ENCODE measurements at regions not wholly inside any gene's neighbourhood (a gene's known extent, or its start where the extent isn't known, plus 50 kb on each side); places are given as distances from the start of the nearest gene placed in this dataset.
A peak's percentile ranks its signal among the peaks of the same experiment; 100 is the strongest.

DNA sequence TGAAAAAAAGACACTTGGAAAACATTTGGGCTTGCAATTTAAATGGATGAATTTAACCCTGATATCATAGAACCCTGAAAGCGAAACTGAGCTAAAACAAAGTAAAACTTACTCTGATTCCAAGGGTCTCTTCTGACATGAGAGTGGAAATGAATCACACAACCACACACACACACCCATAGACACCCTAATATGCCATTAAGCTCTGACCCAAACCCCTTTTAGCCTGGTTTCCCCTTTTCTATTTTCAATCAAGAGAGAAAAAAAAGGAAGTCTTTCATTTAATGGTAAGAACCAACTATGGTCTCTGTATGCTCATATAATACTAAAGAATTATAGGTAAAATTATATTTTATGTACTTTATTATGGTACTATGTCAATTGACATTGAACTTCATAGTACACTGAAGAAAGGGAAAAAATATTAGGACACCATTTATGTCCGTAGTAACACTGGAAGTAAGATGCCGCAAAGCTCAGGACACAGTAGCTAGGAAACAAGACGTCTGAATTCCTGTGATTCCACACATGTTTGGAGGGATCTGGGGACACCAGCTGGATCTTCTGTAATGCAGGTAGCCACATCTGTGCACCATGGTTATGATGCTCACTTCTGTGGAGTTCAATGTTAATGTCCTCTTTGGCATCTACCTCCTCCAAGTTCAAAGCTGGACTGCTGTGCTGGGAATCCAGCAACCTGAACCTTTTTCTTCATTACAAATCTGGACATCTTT is 95.8 kb downstream of the PCSK1 start:
- no peaks in the 10 kb centered on the region for H3K9me3 ChIP-seq
- TF ChIP-seq, protein P1, sequence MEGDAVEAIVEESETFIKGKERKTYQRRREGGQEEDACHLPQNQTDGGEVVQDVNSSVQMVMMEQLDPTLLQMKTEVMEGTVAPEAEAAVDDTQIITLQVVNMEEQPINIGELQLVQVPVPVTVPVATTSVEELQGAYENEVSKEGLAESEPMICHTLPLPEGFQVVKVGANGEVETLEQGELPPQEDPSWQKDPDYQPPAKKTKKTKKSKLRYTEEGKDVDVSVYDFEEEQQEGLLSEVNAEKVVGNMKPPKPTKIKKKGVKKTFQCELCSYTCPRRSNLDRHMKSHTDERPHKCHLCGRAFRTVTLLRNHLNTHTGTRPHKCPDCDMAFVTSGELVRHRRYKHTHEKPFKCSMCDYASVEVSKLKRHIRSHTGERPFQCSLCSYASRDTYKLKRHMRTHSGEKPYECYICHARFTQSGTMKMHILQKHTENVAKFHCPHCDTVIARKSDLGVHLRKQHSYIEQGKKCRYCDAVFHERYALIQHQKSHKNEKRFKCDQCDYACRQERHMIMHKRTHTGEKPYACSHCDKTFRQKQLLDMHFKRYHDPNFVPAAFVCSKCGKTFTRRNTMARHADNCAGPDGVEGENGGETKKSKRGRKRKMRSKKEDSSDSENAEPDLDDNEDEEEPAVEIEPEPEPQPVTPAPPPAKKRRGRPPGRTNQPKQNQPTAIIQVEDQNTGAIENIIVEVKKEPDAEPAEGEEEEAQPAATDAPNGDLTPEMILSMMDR (IDR thresholded peaks at IDR 0.05), result no peak
- TF ChIP-seq POLR2A (IDR thresholded peaks at IDR 0.05), result no peak
- no peaks in the 10 kb centered on the region for H3K27me3 ChIP-seq
- 72 to 83% methylated on average over 4 of the region's 4 CpGs for WGBS, 2 donors
- H3K4me3 ChIP-seq, result no peak overlapping the region
- peaks cover 57% of the 10 kb centered on the region for H3K4me1 ChIP-seq
- intact Hi-C loops (cut with DNase I; ENCODE audit: low total_unique reads), result no loop called here
- no peak for DNase-seq
- no peaks in the 10 kb centered on the region for H3K36me3 ChIP-seq (ENCODE audit: low read depth, missing control alignments)
- no peak overlapping the region for H3K27ac ChIP-seq

DNA sequence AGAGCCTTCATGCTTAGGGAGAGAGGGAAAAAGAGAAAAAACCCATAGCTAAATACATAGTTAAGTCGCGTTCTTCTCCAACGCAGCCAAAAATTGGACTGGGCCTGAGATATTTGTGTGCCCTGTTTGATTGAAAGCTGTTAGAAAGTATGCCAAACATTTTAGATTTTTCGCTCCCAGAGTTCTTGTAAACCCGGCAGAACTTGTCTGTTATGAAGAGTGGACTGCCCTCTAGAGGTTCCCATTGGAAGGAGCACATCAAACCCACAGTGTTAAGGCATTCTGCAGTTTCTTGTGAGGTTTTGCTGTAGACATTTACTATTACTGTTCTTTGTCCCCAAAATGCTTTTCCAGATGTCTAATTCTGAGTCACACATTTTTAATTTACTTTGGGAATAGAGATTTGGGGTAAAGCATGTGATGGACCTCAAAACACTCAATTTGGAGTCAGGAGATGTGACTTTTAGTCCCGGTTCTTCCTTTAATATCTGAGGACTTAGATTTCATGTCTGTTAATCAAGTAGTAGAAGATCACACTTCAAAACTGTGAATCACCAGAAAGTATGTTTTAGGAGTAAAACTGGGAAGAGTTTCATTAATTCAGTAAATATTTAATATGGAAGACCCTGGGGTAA is 96.6 kb downstream of the PCSK1 start:
- no peaks in the 10 kb centered on the region for H3K9me3 ChIP-seq
- intact Hi-C loops (cut with DNase I; ENCODE audit: low total_unique reads), result no loop called here
- WGBS, 2 donors, result 38 to 39% methylated on average over 6 of the region's 6 CpGs
- no peaks in the 10 kb centered on the region for H3K36me3 ChIP-seq (ENCODE audit: low read depth, missing control alignments)
- no peak for TF ChIP-seq POLR2A (IDR thresholded peaks at IDR 0.05)
- TF ChIP-seq, protein P1 (IDR thresholded peaks at IDR 0.05), result peak; percentile 75 to 82 (median 80)
- no peaks in the 10 kb centered on the region for H3K27me3 ChIP-seq
- no peak overlapping the region for H3K4me3 ChIP-seq
- peak overlapping the region in 1 of 2 donors; percentile 56 for H3K27ac ChIP-seq
- peak; percentile 92 for DNase-seq
- H3K4me1 ChIP-seq, result peaks cover 56% of the 10 kb centered on the region

DNA sequence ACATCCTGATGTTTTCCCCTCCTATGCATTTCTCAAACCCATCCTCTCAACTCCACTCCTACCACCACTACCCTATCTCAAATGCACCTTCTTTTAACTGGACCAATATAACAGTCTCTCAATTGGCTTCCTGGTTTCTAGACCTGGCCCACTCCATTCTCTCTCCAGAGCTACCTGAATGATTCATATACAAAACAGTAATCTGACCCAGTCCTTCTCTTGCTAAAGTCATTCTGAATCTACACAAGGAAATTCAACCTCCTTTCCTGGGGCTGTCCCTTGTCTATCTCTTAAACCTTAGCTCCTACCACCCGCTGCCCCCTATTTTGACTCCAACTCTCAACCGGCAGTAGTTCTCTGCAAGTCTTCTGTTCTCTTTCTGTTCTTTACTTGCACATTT is 97.2 kb downstream of the PCSK1 start:
- Histone ChIP-seq H3K27me3 (no peaks in the 10 kb centered on the region), H3K4me1 (peaks cover 50% of the 10 kb centered on the region), H3K4me3 (no peak overlapping the region), H3K36me3 (ENCODE audit: low read depth, missing control alignments) (no peaks in the 10 kb centered on the region), H3K27ac (peak overlapping the region in 1 of 2 donors; percentile 56), H3K9me3 (no peaks in the 10 kb centered on the region)
- no peak for TF ChIP-seq POLR2A (IDR thresholded peaks at IDR 0.05)
- TF ChIP-seq, protein P1 (IDR thresholded peaks at IDR 0.05), result no peak
- DNase-seq, result no peak
- WGBS, 2 donors, result 93 to 94% methylated on average over 2 of the region's 2 CpGs
- intact Hi-C loops (cut with DNase I; ENCODE audit: low total_unique reads), result no loop called here

DNA sequence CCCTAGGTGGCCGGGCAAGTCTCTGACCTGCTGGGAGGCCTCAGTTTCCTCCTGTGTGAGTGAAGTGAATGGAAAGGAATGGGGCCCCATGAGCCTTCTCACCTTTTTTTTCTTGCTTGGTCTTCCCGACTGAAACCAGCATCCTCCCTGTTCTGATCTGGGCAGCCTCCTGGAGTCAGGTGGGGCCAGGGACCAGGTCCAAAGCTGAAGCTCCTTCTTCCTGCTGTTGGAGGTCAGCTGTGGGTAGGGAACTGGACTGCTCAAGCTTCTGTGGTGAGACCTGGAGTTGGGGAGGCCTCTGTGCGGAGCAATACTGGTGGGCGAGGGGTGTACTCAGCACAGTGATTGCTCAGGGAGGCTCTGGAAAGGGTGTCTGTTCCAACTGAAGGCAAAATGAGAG is 99.7 kb downstream of the PCSK1 start:
- 52 to 57% methylated on average over 4 of the region's 4 CpGs for WGBS, 2 donors
- intact Hi-C loops (cut with DNase I; ENCODE audit: low total_unique reads), result loop anchor here (5.0 kb wide), 1 partner anchor 476 kb away; no protein-coding TSS in a partner anchor
- Histone ChIP-seq H3K4me3 (no peak overlapping the region), H3K27ac (peak overlapping the region in 1 of 2 donors; percentile 78), H3K36me3 (ENCODE audit: low read depth, missing control alignments) (no peaks in the 10 kb centered on the region), H3K27me3 (no peaks in the 10 kb centered on the region), H3K4me1 (peaks cover 25% of the 10 kb centered on the region), H3K9me3 (no peaks in the 10 kb centered on the region)
- DNase-seq, result no peak
- TF ChIP-seq, protein P1 (IDR thresholded peaks at IDR 0.05), result no peak
- no peak for TF ChIP-seq POLR2A (IDR thresholded peaks at IDR 0.05)
